H1 (cell line): ENCODE measurements at regions not wholly inside any gene's neighbourhood (a gene's known extent, or its start where the extent isn't known, plus 50 kb on each side); places are given as distances from the start of the nearest gene placed in this dataset.

Source experiments
- ATF3 ChIP-seq: IDR thresholded peaks from 2 replicates; pipeline ENCODE4 v1.6.1; 2011; ENCODE audit warnings: low read depth, mild to moderate bottlenecking, low read length; ENCODE audit not compliant: insufficient read depth
- EP300 ChIP-seq, 2 experiments: IDR thresholded peaks; 1 replicate in 1 of 2; 2 replicates in 1 of 2; pipeline ENCODE4 v1.6.1; 2011 to 2012; ENCODE audit warnings: low read depth in 2 of 2, low read length in 2 of 2, mild to moderate bottlenecking in 2 of 2, borderline replicate concordance in 1 of 2, inconsistent platforms in 1 of 2, moderate library complexity in 1 of 2
- JUND ChIP-seq: IDR thresholded peaks from 2 replicates; pipeline ENCODE4 v1.6.1; 2011; ENCODE audit warnings: mild to moderate bottlenecking, improper control_type of control experiment, low read length
- KDM5A ChIP-seq: fragments of 200-600 bp; IDR thresholded peaks from 2 replicates; pipeline ENCODE4 v1.7.1; 2012; ENCODE audit warnings: mild to moderate bottlenecking, low read length, inconsistent platforms, mixed read lengths
- PHF8 ChIP-seq: fragments of 200-600 bp; sonication (generic); conservative IDR thresholded peaks from 2 replicates; pipeline ENCODE4 v1.7.1; 2012; ENCODE audit warnings: low read depth, mild to moderate bottlenecking, inconsistent platforms, low read length, moderate library complexity
- SIRT6 ChIP-seq: IDR thresholded peaks from one replicate; pipeline ENCODE4 v1.7.1; 2012; ENCODE audit warnings: low read length, inconsistent platforms
- SP2 ChIP-seq: IDR thresholded peaks from 2 replicates; pipeline ENCODE4 v1.6.1; 2012; ENCODE audit warnings: mild to moderate bottlenecking, low read length, inconsistent platforms
- ZNF274 ChIP-seq: IDR thresholded peaks from 2 replicates; pipeline ENCODE4 v1.7.0; 2012; ENCODE audit warnings: low read length, borderline replicate concordance; ENCODE audit errors: extremely low read depth

DNA sequence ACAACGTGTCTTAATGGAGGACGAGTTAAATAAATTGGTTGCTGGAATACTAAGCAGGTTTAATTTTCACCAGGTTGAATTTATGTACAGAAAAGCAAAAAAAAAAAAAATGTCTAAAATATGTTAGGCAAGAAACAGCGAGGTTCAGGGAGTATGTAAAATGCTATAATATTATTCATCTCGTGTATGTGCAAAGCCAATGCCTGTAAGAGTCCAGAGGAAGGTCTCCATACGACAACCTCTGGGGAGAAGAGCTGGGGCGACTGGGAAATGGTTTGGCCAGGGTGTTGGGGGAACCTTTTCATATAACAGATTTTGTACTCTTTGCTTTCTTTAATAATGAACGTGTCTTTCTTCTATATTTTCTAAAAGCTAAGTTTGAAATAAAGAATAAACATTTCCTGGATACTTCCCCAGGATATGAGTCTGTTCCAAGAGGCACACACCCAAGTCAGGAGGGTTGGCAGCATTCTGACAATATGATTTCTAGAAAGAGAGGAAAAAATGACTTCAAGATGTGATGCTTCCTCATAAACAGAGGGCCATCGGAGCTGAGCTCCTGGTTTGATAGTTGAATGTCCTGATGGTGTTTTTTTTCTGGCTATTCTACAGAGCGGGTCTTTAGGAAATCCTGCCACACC, 208.6 kb upstream of the MGMT start (continued):
- TF ChIP-seq ATF3 (no peak), EP300 (IDR thresholded peaks at IDR 0.05; ENCODE audit: borderline replicate concordance in 1 of 2, low read depth in 2 of 2, low read length in 2 of 2) (no peak), ZNF274 (no peak), PHF8 (no peak), SP2 (no peak), JUND (no peak), KDM5A (no peak), SIRT6 (no peak)
